ENCODE measurements at regions not wholly inside any gene's neighbourhood (a gene's known extent, or its start where the extent isn't known, plus 50 kb on each side); places are given as distances from the start of the nearest gene placed in this dataset.

DNA sequence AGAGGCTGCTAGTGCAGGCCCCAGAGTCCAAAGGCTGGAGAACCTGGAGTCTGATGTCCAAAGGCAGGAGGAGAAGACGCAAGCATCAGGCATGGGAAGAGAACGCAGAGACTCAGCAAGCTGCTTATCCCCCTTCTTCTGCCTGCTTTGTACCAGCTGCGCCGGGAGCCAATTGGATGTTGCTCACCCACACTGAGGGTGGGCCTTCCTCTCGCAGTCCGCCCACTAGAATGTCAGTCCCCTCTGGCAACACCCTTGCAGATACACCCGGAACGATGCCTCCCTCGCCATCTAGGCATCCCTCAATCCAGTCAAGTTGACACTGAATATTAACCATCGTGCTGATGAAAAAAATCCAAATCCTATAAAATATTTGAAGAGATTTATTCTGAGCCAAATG lies 141.6 kb downstream of the TWIST2 start:
- intact Hi-C loops (cut with DNase I) = no loop called here
- TF ChIP-seq, protein P1, sequence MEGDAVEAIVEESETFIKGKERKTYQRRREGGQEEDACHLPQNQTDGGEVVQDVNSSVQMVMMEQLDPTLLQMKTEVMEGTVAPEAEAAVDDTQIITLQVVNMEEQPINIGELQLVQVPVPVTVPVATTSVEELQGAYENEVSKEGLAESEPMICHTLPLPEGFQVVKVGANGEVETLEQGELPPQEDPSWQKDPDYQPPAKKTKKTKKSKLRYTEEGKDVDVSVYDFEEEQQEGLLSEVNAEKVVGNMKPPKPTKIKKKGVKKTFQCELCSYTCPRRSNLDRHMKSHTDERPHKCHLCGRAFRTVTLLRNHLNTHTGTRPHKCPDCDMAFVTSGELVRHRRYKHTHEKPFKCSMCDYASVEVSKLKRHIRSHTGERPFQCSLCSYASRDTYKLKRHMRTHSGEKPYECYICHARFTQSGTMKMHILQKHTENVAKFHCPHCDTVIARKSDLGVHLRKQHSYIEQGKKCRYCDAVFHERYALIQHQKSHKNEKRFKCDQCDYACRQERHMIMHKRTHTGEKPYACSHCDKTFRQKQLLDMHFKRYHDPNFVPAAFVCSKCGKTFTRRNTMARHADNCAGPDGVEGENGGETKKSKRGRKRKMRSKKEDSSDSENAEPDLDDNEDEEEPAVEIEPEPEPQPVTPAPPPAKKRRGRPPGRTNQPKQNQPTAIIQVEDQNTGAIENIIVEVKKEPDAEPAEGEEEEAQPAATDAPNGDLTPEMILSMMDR (IDR thresholded peaks at IDR 0.05) = no peak
- no peak for TF ChIP-seq POLR2A (IDR thresholded peaks at IDR 0.05)
- no peak overlapping the region for H3K4me3 ChIP-seq (replicated peaks in 1 of 3)
- no peaks in the 10 kb centered on the region for H3K27me3 ChIP-seq
- H3K4me1 ChIP-seq = no peaks in the 10 kb centered on the region
- no peaks in the 10 kb centered on the region for H3K36me3 ChIP-seq
- no peak overlapping the region for H3K27ac ChIP-seq
- DNase-seq = no peak
- 94 to 95% methylated on average over 10 of the region's 10 CpGs for WGBS, 2 donors
- H3K9me3 ChIP-seq = no peaks in the 10 kb centered on the region

DNA sequence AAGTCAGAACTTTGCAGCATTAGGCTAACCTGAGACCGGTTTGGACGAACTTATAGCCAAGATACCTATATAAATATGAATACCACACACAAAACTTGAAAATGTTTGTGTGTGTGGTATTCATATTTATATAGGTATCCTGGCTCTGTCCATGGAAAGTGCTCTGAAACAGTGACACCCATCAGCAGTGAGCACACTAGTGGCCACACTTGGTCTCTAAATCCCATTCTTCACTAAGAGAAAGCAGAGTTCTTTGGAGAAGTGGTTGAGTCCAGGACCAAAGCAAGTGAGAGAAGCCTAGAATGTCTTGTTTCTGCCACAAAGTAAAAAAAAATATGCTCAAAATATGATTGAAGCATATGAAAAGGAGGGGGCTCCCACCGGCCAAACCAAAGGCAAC lies 146.5 kb downstream of the TWIST2 start:
- no peak for TF ChIP-seq POLR2A (IDR thresholded peaks at IDR 0.05)
- TF ChIP-seq, protein P1 (IDR thresholded peaks at IDR 0.05) = no peak
- intact Hi-C loops (cut with DNase I) = no loop called here
- H3K27ac ChIP-seq = no peak overlapping the region
- no peaks in the 10 kb centered on the region for H3K9me3 ChIP-seq
- no peak for DNase-seq
- 95 to 97% methylated on average over 3 of the region's 3 CpGs for WGBS, 2 donors
- H3K4me3 ChIP-seq (replicated peaks in 1 of 3) = no peak overlapping the region
- no peaks in the 10 kb centered on the region for H3K36me3 ChIP-seq
- no peaks in the 10 kb centered on the region for H3K27me3 ChIP-seq
- H3K4me1 ChIP-seq = no peaks in the 10 kb centered on the region

DNA sequence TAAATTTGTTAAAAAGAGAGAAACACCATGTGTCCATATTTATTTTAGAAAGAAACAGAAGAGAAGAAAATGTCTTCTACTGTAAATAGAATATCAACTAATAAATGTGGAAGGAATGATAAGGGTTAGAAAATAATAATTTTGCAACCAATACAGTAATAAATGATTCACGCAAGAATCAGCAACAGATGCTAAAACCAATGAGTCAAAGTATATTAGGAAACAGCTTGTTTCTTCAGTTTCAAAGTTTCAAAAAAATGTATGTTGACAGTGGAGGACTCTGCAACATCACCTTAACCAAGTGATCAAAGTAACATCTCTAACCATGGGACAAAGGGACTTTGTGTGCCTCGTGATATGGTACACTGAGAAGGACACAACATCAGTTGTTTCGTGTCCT lies 147.0 kb downstream of the TWIST2 start:
- no peaks in the 10 kb centered on the region for H3K36me3 ChIP-seq
- 59 to 86% methylated on average over 3 of the region's 3 CpGs for WGBS, 2 donors
- no peaks in the 10 kb centered on the region for H3K4me1 ChIP-seq
- intact Hi-C loops (cut with DNase I) = no loop called here
- no peaks in the 10 kb centered on the region for H3K27me3 ChIP-seq
- DNase-seq = no peak
- no peak overlapping the region for H3K27ac ChIP-seq
- H3K9me3 ChIP-seq = no peaks in the 10 kb centered on the region
- TF ChIP-seq POLR2A (IDR thresholded peaks at IDR 0.05) = no peak
- TF ChIP-seq, protein P1 (IDR thresholded peaks at IDR 0.05) = no peak
- H3K4me3 ChIP-seq (replicated peaks in 1 of 3) = no peak overlapping the region

DNA sequence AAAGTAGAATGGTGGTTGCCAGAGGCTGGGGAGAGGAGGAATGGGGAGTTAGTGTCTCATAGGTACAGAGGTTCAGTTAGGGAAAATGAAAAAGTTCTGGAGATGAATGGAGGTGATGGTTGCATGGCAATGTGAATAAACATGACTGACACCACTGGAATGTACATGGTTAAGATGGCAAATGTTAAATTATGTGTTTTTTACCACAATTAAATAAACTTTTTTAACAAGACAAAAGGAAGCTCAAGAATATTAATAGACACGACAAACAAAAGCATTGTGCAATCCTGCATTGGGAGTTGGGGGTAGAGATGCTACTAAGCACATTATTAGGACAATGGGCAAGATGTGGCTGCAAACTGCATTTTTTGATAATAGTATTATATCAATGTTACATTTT lies 147.7 kb downstream of the TWIST2 start:
- Histone ChIP-seq H3K27ac (no peak overlapping the region), H3K27me3 (no peaks in the 10 kb centered on the region), H3K4me3 (replicated peaks in 1 of 3) (no peak overlapping the region), H3K9me3 (no peaks in the 10 kb centered on the region), H3K4me1 (no peaks in the 10 kb centered on the region), H3K36me3 (no peaks in the 10 kb centered on the region)
- TF ChIP-seq POLR2A (IDR thresholded peaks at IDR 0.05) = no peak
- TF ChIP-seq, protein P1 (IDR thresholded peaks at IDR 0.05) = no peak
- no peak for DNase-seq
- intact Hi-C loops (cut with DNase I) = no loop called here
- WGBS, 2 donors = 81 to 90% methylated on average over 1 of the region's 1 CpG

DNA sequence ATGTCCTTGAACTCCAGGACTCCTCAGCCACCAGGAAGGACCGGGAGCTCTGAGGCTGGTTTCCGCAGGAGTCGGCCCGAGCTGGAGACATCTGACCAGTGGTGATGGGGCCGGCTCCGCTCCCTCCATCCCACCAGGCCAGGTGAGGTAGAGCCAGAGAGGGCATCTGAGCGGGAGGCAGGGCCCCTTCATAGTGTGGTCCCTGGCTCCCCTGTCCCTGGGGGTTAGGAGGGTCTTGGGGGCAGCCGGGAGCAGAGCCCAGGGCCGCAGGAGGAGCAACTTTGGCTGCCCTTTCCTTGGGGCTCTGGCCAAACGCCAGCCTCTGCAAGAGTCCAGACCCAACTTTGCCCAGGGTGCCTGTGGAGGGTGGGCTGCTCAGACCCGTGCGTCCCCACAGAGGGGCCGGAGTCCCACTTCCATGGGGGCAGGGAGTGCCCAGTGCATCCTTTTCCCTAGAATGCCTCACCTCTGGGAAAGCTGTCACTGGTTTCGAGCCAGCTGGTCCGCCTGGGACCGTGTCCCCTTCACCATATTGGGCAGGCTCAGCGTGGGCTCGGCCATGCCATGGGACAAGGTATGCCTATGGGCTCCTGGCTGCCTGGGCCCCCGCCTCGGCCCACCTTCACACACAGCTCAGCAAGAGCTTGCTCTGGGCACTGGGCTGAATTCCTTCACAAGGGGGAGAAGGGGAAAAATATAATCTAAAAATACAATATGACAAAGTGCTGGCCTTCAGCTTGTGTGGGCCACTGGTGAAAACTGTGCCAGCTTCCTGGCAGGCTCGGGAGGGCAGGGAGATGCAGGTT lies 148.6 kb downstream of the TWIST2 start:
- no peak for TF ChIP-seq POLR2A (IDR thresholded peaks at IDR 0.05)
- TF ChIP-seq, protein P1 (IDR thresholded peaks at IDR 0.05) = no peak
- no peaks in the 10 kb centered on the region for H3K27me3 ChIP-seq
- intact Hi-C loops (cut with DNase I) = no loop called here
- no peak for DNase-seq
- no peaks in the 10 kb centered on the region for H3K4me1 ChIP-seq
- 91 to 94% methylated on average over 13 to 18 of the region's 21 CpGs for WGBS, 2 donors
- H3K4me3 ChIP-seq (replicated peaks in 1 of 3) = no peak overlapping the region
- H3K36me3 ChIP-seq = no peaks in the 10 kb centered on the region
- no peaks in the 10 kb centered on the region for H3K9me3 ChIP-seq
- no peak overlapping the region for H3K27ac ChIP-seq
